Fibroblast of villous mesenchyme (primary cell): ENCODE measurements at regions not wholly inside any gene's neighbourhood (a gene's known extent, or its start where the extent isn't known, plus 50 kb on each side); places are given as distances from the start of the nearest gene placed in this dataset.

Source experiments
- DNase-seq: peaks from one replicate; pipeline ENCODE4 v3.0.0-alpha.2; 2010; ENCODE audit warnings: low read depth
- H3K4me3 ChIP-seq: 2 replicates; pipeline ENCODE4 v1.5.1; 2011; ENCODE audit warnings: low read depth, mild to moderate bottlenecking, low read length
- CTCF ChIP-seq: IDR thresholded peaks from 2 replicates; pipeline ENCODE4 v1.5.1; 2012; ENCODE audit warnings: low read depth, mild to moderate bottlenecking, low read length; ENCODE audit not compliant: insufficient read depth

- peak; percentile 45 for DNase-seq
- no peak overlapping the region for H3K4me3 ChIP-seq
- TF ChIP-seq CTCF, result no peak
Measured at GRCh38 chr10:110420401-110421193, 77.1 kb upstream of the DUSP5 start.

DNA sequence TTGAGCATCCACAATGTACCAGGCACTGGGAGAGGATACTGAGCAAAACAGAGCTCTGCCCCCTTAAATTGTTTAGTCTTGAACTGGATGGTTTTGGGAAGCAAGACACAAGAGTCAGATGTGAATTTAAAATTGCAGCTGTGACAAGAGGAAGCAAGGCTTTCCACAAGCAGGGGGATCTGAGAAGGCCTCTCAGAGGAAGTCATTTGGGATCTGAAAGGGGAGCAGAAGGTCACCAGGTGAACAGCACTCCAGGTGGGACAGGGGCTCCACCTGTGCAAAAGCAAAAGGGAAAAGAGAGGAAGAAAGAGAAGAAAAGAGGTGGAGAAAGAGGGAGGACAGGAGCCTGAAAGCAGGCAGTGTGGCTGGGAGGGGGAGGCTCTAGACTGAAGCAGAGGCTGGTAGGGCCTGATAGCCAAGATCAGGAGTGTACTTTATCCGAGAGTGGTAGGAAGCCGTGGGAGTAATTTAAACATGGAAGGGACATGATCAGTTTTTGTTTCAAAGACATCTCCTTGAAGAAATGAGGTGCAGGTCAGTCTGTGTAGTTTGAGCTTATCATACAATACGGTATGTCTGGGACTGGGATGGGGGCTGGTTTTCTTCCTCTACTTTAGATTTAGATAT lies 76.1 kb upstream of the DUSP5 start:
- no peak for DNase-seq
- H3K4me3 ChIP-seq, result no peak overlapping the region
- TF ChIP-seq CTCF, result no peak

- H3K4me3 ChIP-seq, result no peak overlapping the region
- TF ChIP-seq CTCF, result no peak
- DNase-seq, result no peak
Measured at GRCh38 chr10:110422548-110422947, 75.2 kb upstream of the DUSP5 start.

- TF ChIP-seq CTCF, result no peak
- H3K4me3 ChIP-seq, result no peak overlapping the region
- no peak for DNase-seq
Measured at GRCh38 chr10:110423650-110424049, 74.1 kb upstream of the DUSP5 start.

DNA sequence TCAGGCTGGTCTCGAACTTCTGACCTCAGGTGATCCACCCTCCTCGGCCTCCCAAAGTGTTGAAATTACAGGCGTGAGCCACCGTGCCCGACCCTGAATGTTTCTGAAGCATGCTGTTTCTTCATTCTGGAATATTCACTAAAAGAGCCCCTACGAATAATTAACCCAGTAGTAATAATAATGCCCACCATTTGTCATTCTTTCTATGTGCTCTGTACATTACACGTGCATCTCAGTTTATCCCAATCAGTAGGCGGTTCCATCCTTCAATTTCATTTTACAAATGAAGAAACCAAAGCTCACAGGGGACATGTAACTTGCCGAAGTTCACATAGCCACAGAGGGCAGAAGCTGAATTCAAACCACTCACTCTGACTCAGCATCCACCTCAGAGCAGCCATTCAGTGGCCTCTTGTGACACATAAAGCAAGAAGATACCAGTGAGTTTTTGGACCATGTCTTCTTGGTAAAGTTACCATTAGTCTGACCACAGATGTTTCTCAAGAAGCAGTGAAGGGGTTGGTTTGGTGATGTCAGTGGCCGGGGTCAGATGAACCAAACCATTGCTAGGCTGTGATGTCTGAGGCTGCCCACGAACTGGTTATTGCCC lies 71.9 kb upstream of the DUSP5 start:
- no peak for TF ChIP-seq CTCF
- H3K4me3 ChIP-seq, result no peak overlapping the region
- DNase-seq, result no peak

DNA sequence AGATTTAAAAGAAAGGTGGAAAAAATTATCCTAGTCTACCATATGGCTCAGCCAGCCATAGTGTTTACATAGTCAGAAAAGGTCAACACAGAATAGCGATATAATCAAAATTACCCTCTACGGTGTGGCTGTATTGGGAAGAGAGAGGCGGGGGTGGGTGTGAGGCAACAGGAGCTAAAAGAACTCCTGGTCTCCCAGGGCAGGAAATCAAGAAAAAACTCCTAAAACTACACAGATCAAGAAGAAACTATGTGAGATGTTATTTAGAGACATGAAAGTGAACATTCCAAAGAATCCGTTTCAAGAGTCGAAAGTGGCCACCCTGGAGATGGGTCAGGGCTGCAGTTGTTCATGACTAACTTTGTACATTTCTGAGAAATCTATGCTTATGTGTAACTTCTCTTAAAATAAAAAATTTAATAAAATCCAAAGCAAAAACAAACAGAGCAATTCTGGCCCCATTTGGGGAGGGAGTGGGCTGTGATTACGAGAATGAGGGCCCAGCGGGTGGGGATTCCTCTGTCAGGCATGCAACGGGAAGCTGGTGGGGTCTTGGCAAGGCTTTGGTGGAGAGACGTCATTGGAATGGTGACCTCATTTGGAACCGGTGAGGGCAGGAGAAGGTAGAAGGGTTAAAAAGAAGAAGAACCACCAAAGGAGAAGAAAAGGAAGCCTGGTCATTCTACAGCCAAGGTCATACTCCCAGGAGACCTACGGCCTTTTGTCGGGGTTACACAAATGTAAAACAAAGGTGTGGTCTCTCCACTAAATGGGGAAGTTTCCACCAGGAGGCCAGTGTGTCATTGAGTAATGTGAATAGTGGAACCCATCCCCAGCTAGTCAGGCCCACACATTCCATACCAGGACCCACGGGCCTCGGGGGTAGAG lies 71.2 kb upstream of the DUSP5 start:
- no peak for TF ChIP-seq CTCF
- no peak overlapping the region for H3K4me3 ChIP-seq
- peak; percentile 90 for DNase-seq
